ENCODE measurements at regions not wholly inside any gene's neighbourhood (a gene's known extent, or its start where the extent isn't known, plus 50 kb on each side); places are given as distances from the start of the nearest gene placed in this dataset.

- Mint-ChIP-seq H3K4me3 (no peak overlapping the region), H3K4me1 (ENCODE audit: low read depth) (no peaks in the 10 kb centered on the region), H3K36me3 (no peaks in the 10 kb centered on the region), H3K27ac (no peak overlapping the region), H3K9me3 (peaks cover 4% of the 10 kb centered on the region), H3K27me3 (no peaks in the 10 kb centered on the region)
- ChIA-PET CTCF (no interaction called here), POLR2A (no interaction called here)
- intact Hi-C loops (cut with micrococcal nuclease) = no loop called here
- no peak for DNase-seq
Observed at GRCh38 chr12:84605983-84606382, 306.6 kb downstream of the SLC6A15 start.

- Mint-ChIP-seq H3K9me3 (no peaks in the 10 kb centered on the region), H3K36me3 (no peaks in the 10 kb centered on the region), H3K27me3 (no peaks in the 10 kb centered on the region), H3K4me3 (no peak overlapping the region), H3K27ac (no peak overlapping the region), H3K4me1 (ENCODE audit: low read depth) (no peaks in the 10 kb centered on the region)
- DNase-seq = no peak
- ChIA-PET POLR2A (no interaction called here), CTCF (no interaction called here)
- intact Hi-C loops (cut with micrococcal nuclease) = no loop called here
Observed at GRCh38 chr12:84604551-84604950, 308.0 kb downstream of the SLC6A15 start.

- Mint-ChIP-seq H3K4me3 (no peak overlapping the region), H3K4me1 (ENCODE audit: low read depth) (no peaks in the 10 kb centered on the region), H3K27ac (no peak overlapping the region), H3K27me3 (no peaks in the 10 kb centered on the region), H3K9me3 (no peaks in the 10 kb centered on the region), H3K36me3 (no peaks in the 10 kb centered on the region)
- intact Hi-C loops (cut with micrococcal nuclease) = no loop called here
- no peak for DNase-seq
- ChIA-PET POLR2A (no interaction called here), CTCF (interaction anchor here (0.7 kb wide), 1 partner anchor 1387 kb away, joined by 3 read pairs; no protein-coding TSS in a partner anchor)
Observed at GRCh38 chr12:84603484-84604248, 308.9 kb downstream of the SLC6A15 start.

- ChIA-PET POLR2A (no interaction called here), CTCF (interaction anchor here (0.5 kb wide), 1 partner anchor 775 kb away, joined by 3 read pairs; no protein-coding TSS in a partner anchor)
- H3K27ac Mint-ChIP-seq = no peak overlapping the region
- no peaks in the 10 kb centered on the region for H3K4me1 Mint-ChIP-seq (ENCODE audit: low read depth)
- no peak for DNase-seq
- H3K27me3 Mint-ChIP-seq = no peaks in the 10 kb centered on the region
- H3K36me3 Mint-ChIP-seq = no peaks in the 10 kb centered on the region
- no peak overlapping the region for H3K4me3 Mint-ChIP-seq
- intact Hi-C loops (cut with micrococcal nuclease) = no loop called here
- no peaks in the 10 kb centered on the region for H3K9me3 Mint-ChIP-seq
Observed at GRCh38 chr12:84601483-84601882, 311.1 kb downstream of the SLC6A15 start.

GRCh38 chr12:84599539-84599938 is 313.1 kb downstream of the SLC6A15 start:
- intact Hi-C loops (cut with micrococcal nuclease) = no loop called here
- Mint-ChIP-seq H3K9me3 (no peaks in the 10 kb centered on the region), H3K36me3 (no peaks in the 10 kb centered on the region), H3K4me1 (ENCODE audit: low read depth) (no peaks in the 10 kb centered on the region), H3K27ac (no peak overlapping the region), H3K27me3 (no peaks in the 10 kb centered on the region), H3K4me3 (no peak overlapping the region)
- POLR2A ChIA-PET = no interaction called here
- CTCF ChIA-PET = no interaction called here
- no peak for DNase-seq

- intact Hi-C loops (cut with micrococcal nuclease) = no loop called here
- no peaks in the 10 kb centered on the region for H3K36me3 Mint-ChIP-seq
- ChIA-PET POLR2A (no interaction called here), CTCF (no interaction called here)
- H3K27me3 Mint-ChIP-seq = no peaks in the 10 kb centered on the region
- H3K27ac Mint-ChIP-seq = no peak overlapping the region
- H3K9me3 Mint-ChIP-seq = peaks cover 3% of the 10 kb centered on the region
- H3K4me3 Mint-ChIP-seq = no peak overlapping the region
- no peak for DNase-seq
- H3K4me1 Mint-ChIP-seq (ENCODE audit: low read depth) = no peaks in the 10 kb centered on the region
Observed at GRCh38 chr12:84596266-84596665, 316.3 kb downstream of the SLC6A15 start.

- Mint-ChIP-seq H3K27ac (no peak overlapping the region), H3K9me3 (peaks cover 5% of the 10 kb centered on the region), H3K4me3 (no peak overlapping the region), H3K4me1 (ENCODE audit: low read depth) (no peaks in the 10 kb centered on the region), H3K27me3 (no peaks in the 10 kb centered on the region), H3K36me3 (no peaks in the 10 kb centered on the region)
- ChIA-PET POLR2A (no interaction called here), CTCF (no interaction called here)
- DNase-seq = no peak
- intact Hi-C loops (cut with micrococcal nuclease) = no loop called here
Observed at GRCh38 chr12:84594157-84594556, 318.4 kb downstream of the SLC6A15 start.

- ChIA-PET POLR2A (no interaction called here), CTCF (no interaction called here)
- no peak overlapping the region for H3K4me3 Mint-ChIP-seq
- H3K4me1 Mint-ChIP-seq (ENCODE audit: low read depth) = no peaks in the 10 kb centered on the region
- no peak for DNase-seq
- no peak overlapping the region for H3K27ac Mint-ChIP-seq
- H3K27me3 Mint-ChIP-seq = no peaks in the 10 kb centered on the region
- peaks cover 8% of the 10 kb centered on the region for H3K9me3 Mint-ChIP-seq
- no peaks in the 10 kb centered on the region for H3K36me3 Mint-ChIP-seq
- intact Hi-C loops (cut with micrococcal nuclease) = no loop called here
Observed at GRCh38 chr12:84585776-84586395, 326.7 kb downstream of the SLC6A15 start.

- H3K27ac Mint-ChIP-seq = no peak overlapping the region
- no peaks in the 10 kb centered on the region for H3K4me1 Mint-ChIP-seq (ENCODE audit: low read depth)
- intact Hi-C loops (cut with micrococcal nuclease) = no loop called here
- H3K27me3 Mint-ChIP-seq = no peaks in the 10 kb centered on the region
- DNase-seq = no peak
- POLR2A ChIA-PET = no interaction called here
- no peak overlapping the region for H3K4me3 Mint-ChIP-seq
- H3K9me3 Mint-ChIP-seq = peaks cover 24% of the 10 kb centered on the region
- no peaks in the 10 kb centered on the region for H3K36me3 Mint-ChIP-seq
- CTCF ChIA-PET = no interaction called here
Observed at GRCh38 chr12:84572196-84572595, 340.4 kb downstream of the SLC6A15 start.

- H3K27ac Mint-ChIP-seq = no peak overlapping the region
Observed at GRCh38 chr12:84562331-84562730, 350.3 kb downstream of the SLC6A15 start.

GRCh38 chr12:84561351-84561750 is 351.2 kb downstream of the SLC6A15 start:
- H3K27me3 Mint-ChIP-seq = no peaks in the 10 kb centered on the region
- peaks cover 2% of the 10 kb centered on the region for H3K9me3 Mint-ChIP-seq
- CTCF ChIA-PET = no interaction called here
- no peak for DNase-seq
- no peaks in the 10 kb centered on the region for H3K36me3 Mint-ChIP-seq
- H3K27ac Mint-ChIP-seq = no peak overlapping the region
- no peak overlapping the region for H3K4me3 Mint-ChIP-seq
- intact Hi-C loops (cut with micrococcal nuclease) = no loop called here
- no peaks in the 10 kb centered on the region for H3K4me1 Mint-ChIP-seq (ENCODE audit: low read depth)
- POLR2A ChIA-PET = no interaction called here

More at GRCh38 chr12:84562331-84562730, 350.3 kb downstream of the SLC6A15 start:
- CTCF ChIA-PET = no interaction called here
- no peaks in the 10 kb centered on the region for H3K4me1 Mint-ChIP-seq (ENCODE audit: low read depth)
- H3K4me3 Mint-ChIP-seq = no peak overlapping the region
- no peaks in the 10 kb centered on the region for H3K27me3 Mint-ChIP-seq
- DNase-seq = no peak
- intact Hi-C loops (cut with micrococcal nuclease) = no loop called here
- no peaks in the 10 kb centered on the region for H3K36me3 Mint-ChIP-seq
- H3K9me3 Mint-ChIP-seq = peaks cover 2% of the 10 kb centered on the region
- POLR2A ChIA-PET = no interaction called here

- intact Hi-C loops (cut with micrococcal nuclease) = no loop called here
- H3K4me1 Mint-ChIP-seq (ENCODE audit: low read depth) = no peaks in the 10 kb centered on the region
- H3K36me3 Mint-ChIP-seq = no peaks in the 10 kb centered on the region
- DNase-seq = no peak
- no peak overlapping the region for H3K27ac Mint-ChIP-seq
- H3K9me3 Mint-ChIP-seq = no peaks in the 10 kb centered on the region
- no peak overlapping the region for H3K4me3 Mint-ChIP-seq
- CTCF ChIA-PET = no interaction called here
- no peaks in the 10 kb centered on the region for H3K27me3 Mint-ChIP-seq
- POLR2A ChIA-PET = no interaction called here
Observed at GRCh38 chr12:84554199-84554723, 358.3 kb downstream of the SLC6A15 start.
